Muscle of back (tissue), 3 donors: ENCODE measurements at regions not wholly inside any gene's neighbourhood (a gene's known extent, or its start where the extent isn't known, plus 50 kb on each side); places are given as distances from the start of the nearest gene placed in this dataset.
A peak's percentile ranks its signal among the peaks of the same experiment; 100 is the strongest.

Source experiments
- DNase-seq, 3 donors: peaks; one replicate each; pipeline versions ENCODE4 v3.0.0 to v3.0.0-alpha.2; 2013

- DNase-seq, result peak in 2 of 3 donors; percentile 22 to 46
Measured at GRCh38 chr2:18186816-18187613, 308.5 kb downstream of the KCNS3 start.

GRCh38 chr2:18182861-18183260, 304.4 kb downstream of the KCNS3 start:
- no peak for DNase-seq

- DNase-seq, result no peak
Measured at GRCh38 chr2:18180912-18181311, 302.4 kb downstream of the KCNS3 start.

- no peak for DNase-seq
Measured at GRCh38 chr2:18180031-18180610, 301.7 kb downstream of the KCNS3 start.

GRCh38 chr2:18178736-18179349, 300.4 kb downstream of the KCNS3 start:
- DNase-seq, result peak in 1 of 3 donors; percentile 37

- no peak for DNase-seq
Measured at GRCh38 chr2:18176679-18177215, 298.3 kb downstream of the KCNS3 start.

DNA sequence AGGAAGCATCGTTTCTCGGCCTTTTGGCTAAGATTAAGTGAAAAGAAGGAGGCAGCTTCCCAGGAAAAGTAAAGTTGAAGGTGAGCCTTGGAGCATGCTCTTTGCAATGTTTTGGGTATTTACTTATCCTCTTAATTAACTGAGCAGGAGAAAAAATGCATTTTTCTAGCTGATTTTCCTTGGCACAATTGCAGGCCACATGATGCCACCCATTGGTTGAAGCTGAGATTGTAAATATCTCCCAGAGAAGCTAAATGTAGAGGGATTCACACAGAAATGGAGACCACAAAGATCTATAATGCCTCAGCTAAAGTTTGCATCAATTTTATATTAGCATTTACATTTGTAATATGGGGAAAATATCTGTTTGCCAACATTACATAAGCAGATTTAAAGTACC, 294.1 kb downstream of the KCNS3 start:
- no peak for DNase-seq

GRCh38 chr2:18171191-18172139, 293.0 kb downstream of the KCNS3 start:
- DNase-seq, result peak in 1 of 3 donors; percentile 26

DNA sequence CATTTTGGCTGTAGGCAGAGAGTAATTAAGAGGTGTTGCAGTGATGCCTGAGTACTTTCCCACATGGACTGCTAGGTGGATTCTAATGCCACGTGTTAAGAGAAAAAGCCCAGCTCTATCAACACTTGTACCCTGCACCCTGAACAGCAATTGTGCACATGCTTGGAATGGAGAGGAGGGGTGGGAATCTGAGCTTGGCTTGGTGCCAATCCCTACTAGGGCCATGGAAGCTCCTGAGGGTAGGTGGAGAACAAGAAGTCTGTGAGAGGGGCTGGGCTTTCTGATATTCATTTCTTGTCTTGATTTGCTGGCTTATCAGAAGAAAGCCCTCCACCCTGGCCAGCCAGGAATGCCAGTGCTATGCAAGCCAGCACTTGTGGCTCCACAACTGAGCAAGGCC, 292.2 kb downstream of the KCNS3 start:
- no peak for DNase-seq

GRCh38 chr2:18169893-18170175, 291.4 kb downstream of the KCNS3 start:
- no peak for DNase-seq

- no peak for DNase-seq
Measured at GRCh38 chr2:18169121-18169892, 290.8 kb downstream of the KCNS3 start.

- DNase-seq, result no peak
Measured at GRCh38 chr2:18167871-18168270, 289.4 kb downstream of the KCNS3 start.

- DNase-seq, result no peak
Measured at GRCh38 chr2:18161681-18162080, 283.2 kb downstream of the KCNS3 start.

DNA sequence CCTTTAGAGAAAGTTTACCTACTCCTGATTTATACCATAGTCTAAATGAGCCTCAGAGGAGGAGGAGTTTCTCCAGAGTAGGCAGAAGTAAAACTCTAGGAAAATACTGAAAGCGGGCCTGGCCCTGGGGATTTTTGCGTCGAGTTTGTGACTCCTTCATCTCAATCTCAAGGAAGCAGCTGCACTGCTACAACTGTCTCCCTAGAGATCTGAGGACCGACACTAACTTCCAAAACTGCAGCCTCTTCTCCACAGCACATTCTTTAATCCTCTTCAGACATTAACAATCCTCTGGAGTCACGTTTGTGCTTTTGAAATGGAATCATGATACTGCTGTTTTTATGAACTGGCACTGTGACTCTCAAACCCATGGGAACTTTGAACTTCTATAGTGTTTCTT, 281.4 kb downstream of the KCNS3 start:
- DNase-seq, result peak in 1 of 3 donors; percentile 44

DNA sequence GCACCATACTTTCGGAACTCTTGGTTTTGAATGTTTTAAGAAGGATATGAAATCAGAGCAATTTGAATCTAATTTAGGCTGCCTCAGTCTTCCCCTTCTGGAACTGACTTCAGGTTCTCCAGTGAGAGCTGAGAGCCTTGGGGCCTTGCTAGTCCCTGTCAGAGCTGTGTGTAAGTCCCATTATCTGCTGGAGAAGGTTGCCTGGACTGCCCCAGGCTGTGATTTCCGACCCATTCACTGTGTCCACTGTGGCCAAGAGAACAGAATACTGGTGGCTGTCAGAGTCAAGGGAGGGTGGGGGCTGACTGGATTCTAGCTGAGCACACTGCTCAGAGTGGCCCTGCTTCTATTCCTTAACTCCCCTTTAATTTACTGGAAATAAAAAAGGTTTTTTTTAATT, 278.0 kb downstream of the KCNS3 start:
- DNase-seq, result no peak

- no peak for DNase-seq
Measured at GRCh38 chr2:18156002-18156401, 277.5 kb downstream of the KCNS3 start.

DNA sequence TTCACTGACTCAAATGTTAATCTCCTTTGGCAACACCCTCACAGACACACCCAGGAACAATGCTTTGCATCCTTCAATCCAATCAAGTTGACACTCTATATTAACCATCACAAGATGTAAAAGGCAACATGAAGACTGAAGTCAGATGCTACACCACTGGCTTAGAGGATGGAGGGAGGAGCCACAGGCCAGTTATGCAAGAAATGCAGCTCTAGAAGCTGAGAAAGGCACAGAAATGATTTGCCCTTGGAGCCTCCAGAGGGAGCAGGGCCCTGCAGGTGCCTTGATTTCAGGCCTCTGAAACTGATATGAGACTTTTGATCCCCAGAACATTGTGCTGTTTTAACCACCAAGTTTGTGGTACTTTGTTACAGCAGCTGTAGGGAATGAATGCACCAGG, 276.3 kb downstream of the KCNS3 start:
- DNase-seq, result no peak

- no peak for DNase-seq
Measured at GRCh38 chr2:18154259-18154658, 275.8 kb downstream of the KCNS3 start.

DNA sequence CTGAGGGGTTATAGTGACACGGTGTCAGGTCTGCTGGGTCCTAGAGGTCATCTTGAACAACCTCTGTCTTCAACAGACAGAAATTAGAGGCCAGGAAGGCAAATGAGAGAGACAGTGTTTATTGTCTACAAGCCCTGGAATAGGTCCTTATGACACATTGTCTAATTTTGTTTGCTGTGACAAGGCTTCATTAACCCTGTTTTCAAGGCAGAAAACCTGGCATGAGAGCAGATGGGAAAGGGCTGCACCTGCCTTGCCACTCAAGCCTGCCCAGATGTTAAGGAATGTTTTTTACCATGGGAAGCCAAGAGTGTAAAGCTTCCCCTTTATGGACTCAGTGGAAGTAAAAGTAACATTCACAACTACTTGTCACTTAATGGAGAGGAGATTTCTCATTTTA, 275.3 kb downstream of the KCNS3 start:
- DNase-seq, result no peak

GRCh38 chr2:18151237-18151636, 272.8 kb downstream of the KCNS3 start:
- DNase-seq, result no peak

DNA sequence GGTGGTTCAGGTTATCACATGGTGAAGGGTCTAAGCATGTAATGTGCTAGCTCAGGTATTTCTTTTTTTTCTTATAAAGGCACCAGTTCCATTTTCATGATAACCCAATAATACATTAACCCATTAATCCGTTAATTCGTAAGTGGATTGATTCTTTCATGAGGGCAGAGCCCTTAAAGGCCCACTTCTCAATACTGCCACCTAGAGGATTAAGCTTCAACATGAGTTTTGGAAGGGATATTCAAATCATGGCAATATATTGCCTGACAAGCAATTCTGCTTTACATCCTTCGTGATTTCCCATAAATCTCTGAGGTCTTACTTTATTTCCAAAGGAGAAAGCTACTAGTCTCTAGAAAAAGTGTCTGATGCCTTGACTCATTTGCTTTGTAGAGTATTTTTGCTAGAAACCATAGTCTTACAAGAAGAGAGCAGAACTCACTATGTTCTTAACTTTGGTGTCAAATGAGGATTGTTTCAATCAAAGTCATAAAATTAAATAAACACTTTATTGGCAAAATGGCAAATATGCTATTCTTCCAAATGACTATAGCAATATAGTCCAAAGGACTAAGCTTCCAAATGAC, 271.3 kb downstream of the KCNS3 start:
- DNase-seq, result peak in 2 of 3 donors; percentile 28 to 55
